ENCODE measurements at regions not wholly inside any gene's neighbourhood (a gene's known extent, or its start where the extent isn't known, plus 50 kb on each side); places are given as distances from the start of the nearest gene placed in this dataset.

DNA sequence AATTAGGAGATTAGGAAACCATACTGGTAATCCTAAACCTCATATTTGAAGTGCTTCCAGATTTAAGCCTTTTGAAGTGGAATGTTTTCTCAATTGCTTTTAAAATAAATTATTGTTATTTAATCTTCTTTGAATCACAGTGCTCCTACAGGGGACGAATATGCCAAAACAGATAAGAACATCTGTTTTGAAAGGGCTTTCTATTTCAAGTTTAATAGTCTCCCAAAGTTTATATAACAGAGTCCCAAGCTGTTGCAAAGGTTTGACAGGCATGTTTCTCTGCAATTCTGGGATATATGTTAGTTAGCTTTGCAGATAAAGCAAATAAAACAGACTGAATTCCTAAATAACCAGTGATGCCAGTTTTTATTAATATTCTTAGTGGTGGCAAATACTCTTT lies 803.7 kb downstream of the TLE4 start:
- WGBS, 3 donors: 1 to 11% (median 5%) methylated on average over 1 of the region's 1 CpG
- TF ChIP-seq, protein P1, sequence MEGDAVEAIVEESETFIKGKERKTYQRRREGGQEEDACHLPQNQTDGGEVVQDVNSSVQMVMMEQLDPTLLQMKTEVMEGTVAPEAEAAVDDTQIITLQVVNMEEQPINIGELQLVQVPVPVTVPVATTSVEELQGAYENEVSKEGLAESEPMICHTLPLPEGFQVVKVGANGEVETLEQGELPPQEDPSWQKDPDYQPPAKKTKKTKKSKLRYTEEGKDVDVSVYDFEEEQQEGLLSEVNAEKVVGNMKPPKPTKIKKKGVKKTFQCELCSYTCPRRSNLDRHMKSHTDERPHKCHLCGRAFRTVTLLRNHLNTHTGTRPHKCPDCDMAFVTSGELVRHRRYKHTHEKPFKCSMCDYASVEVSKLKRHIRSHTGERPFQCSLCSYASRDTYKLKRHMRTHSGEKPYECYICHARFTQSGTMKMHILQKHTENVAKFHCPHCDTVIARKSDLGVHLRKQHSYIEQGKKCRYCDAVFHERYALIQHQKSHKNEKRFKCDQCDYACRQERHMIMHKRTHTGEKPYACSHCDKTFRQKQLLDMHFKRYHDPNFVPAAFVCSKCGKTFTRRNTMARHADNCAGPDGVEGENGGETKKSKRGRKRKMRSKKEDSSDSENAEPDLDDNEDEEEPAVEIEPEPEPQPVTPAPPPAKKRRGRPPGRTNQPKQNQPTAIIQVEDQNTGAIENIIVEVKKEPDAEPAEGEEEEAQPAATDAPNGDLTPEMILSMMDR (IDR thresholded peaks at IDR 0.05): no peak
- TF ChIP-seq POLR2A (IDR thresholded peaks at IDR 0.05): no peak
- TF ChIP-seq EP300 (IDR thresholded peaks at IDR 0.05): no peak
- DNase-seq: no peak
- no peak overlapping the region for H3K4me3 ChIP-seq
- H3K4me1 ChIP-seq (ENCODE audit: insufficient read depth): no peaks in the 10 kb centered on the region
- H3K36me3 ChIP-seq: no peaks in the 10 kb centered on the region
- H3K27me3 ChIP-seq: no peaks in the 10 kb centered on the region
- intact Hi-C loops (cut with DNase I): no loop called here
- H3K27ac ChIP-seq: no peak overlapping the region
- no peaks in the 10 kb centered on the region for H3K9me3 ChIP-seq

DNA sequence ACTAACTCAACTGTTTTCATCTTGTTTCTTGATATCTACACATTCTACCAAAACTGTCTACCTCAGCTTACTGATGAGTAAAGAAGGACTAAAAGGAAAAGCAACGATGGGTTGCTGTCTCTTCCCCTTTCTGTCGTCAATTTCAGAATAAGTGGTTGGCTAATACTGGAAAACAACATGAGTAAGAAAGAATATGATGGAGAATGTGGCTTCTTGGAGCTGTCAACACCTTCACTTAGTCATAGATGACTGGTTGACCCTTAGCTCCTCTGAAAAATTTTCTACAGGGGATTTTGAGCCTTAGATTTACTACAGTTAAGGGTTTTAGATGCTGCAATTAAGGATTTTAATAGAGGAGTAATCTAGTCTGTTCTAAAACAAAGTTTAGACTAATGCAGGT lies 797.9 kb downstream of the TLE4 start:
- TF ChIP-seq EP300 (IDR thresholded peaks at IDR 0.05) (no peak), POLR2A (IDR thresholded peaks at IDR 0.05) (no peak)
- TF ChIP-seq, protein P1 (IDR thresholded peaks at IDR 0.05): no peak
- WGBS, 3 donors: 81 to 83% (median 82%) methylated on average over 2 of the region's 2 CpGs

DNA sequence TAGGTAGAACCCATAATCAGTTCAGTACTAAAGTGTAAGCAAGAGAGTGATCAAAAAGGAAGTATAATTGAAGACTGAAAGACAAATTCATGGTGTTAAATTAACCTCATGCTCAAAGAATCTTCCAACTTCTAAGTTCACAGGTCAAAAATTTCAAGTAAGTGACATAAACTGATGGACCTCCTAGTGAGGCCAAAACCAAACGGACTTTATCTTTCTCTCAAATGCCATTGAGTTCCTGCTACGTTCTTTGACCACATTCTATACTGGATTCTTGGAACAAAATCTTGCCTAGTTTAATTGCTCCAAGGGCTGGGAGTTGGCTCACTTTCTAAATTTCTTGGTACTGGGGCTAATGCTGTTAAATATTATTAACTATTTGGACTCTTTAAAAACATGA lies 794.9 kb downstream of the TLE4 start:
- Histone ChIP-seq H3K27ac (no peak overlapping the region), H3K9me3 (no peaks in the 10 kb centered on the region), H3K27me3 (no peaks in the 10 kb centered on the region), H3K4me3 (no peak overlapping the region), H3K36me3 (no peaks in the 10 kb centered on the region), H3K4me1 (ENCODE audit: insufficient read depth) (no peaks in the 10 kb centered on the region)
- DNase-seq: no peak
- WGBS, 3 donors: 2 to 47% (median 31%) methylated on average over 2 of the region's 2 CpGs
- no peak for TF ChIP-seq EP300 (IDR thresholded peaks at IDR 0.05)
- TF ChIP-seq POLR2A (IDR thresholded peaks at IDR 0.05): no peak
- TF ChIP-seq, protein P1 (IDR thresholded peaks at IDR 0.05): no peak
- intact Hi-C loops (cut with DNase I): no loop called here

More for the DNA sequence above, 797.9 kb downstream of the TLE4 start:
- DNase-seq: no peak
- intact Hi-C loops (cut with DNase I): no loop called here
- no peak overlapping the region for H3K4me3 ChIP-seq
- H3K27ac ChIP-seq: no peak overlapping the region
- H3K27me3 ChIP-seq: no peaks in the 10 kb centered on the region
- H3K9me3 ChIP-seq: no peaks in the 10 kb centered on the region
- H3K4me1 ChIP-seq (ENCODE audit: insufficient read depth): no peaks in the 10 kb centered on the region
- H3K36me3 ChIP-seq: no peaks in the 10 kb centered on the region

DNA sequence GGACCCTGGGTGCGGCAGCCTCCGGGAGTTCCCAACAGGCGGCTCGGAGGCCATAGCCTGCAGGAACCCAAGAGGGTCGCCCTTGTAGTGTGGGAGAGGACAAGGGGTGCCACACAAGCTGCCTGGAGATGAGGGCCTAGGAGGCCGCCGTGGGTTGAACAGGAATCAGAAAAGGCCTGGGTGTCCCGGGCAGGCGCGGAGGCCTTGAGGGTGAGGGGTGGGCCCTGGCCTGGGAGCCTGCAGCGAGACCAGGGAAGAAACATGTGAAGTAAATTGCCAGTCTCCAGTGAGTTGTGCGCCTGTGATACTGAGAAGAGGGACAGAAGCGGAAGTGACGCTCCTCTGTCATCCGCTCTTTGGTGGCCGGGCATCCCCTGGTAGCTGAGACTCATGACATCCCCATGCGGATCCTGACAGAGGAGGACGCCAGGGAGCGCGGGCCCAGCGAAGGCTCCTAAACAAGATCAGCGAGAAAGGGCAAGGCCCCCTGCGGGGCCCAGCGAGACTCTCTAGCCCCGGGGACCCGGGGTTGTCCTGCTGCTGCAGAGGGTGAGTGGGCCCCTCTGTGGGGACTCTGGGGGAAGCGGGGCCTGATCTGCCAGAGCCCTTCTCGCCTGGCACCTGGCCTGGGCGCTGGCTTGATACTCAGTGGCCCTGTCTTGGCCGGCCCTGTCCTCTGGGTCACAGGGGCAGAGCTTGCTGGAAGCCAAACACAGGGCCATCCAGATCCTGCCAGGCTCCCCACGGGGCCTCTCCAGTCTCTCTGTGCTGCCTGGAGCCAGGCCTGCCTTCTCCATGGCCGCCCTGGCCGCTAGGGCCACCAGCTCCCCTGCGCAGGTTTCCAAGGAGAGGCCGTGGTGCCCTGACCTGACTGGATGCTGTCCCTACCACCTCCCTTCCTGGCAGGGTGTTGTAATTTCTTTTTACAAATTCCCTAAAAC lies 788.4 kb downstream of the TLE4 start:
- TF ChIP-seq, protein P1 (IDR thresholded peaks at IDR 0.05): no peak
- TF ChIP-seq POLR2A (IDR thresholded peaks at IDR 0.05) (no peak), EP300 (IDR thresholded peaks at IDR 0.05) (no peak)
- WGBS, 3 donors: 96 to 97% (median 96%) methylated on average over 35 of the region's 35 CpGs
- Histone ChIP-seq H3K27me3 (no peaks in the 10 kb centered on the region), H3K36me3 (no peaks in the 10 kb centered on the region), H3K9me3 (no peaks in the 10 kb centered on the region), H3K4me1 (ENCODE audit: insufficient read depth) (no peaks in the 10 kb centered on the region), H3K27ac (no peak overlapping the region), H3K4me3 (no peak overlapping the region)
- DNase-seq: no peak
- intact Hi-C loops (cut with DNase I): no loop called here
